H1 (cell line): ENCODE measurements at regions not wholly inside any gene's neighbourhood (a gene's known extent, or its start where the extent isn't known, plus 50 kb on each side); places are given as distances from the start of the nearest gene placed in this dataset.
A peak's percentile ranks its signal among the peaks of the same experiment; 100 is the strongest.

ENCODE experiments used
- CTCF ChIA-PET: fragments of 300-600 bp; sonication (Branson Sonifier 250); formaldehyde crosslinking; loops from one replicate; lab custom pipeline; 2021; ENCODE audit not compliant: partially characterized antibody; lab: Charles Lee
- POLR2A ChIA-PET: fragments of 300-600 bp; sonication (Branson Sonifier 250); formaldehyde crosslinking; loops from one replicate; lab custom pipeline; 2021; ENCODE audit warnings: inconsistent platforms; ENCODE audit not compliant: partially characterized antibody; lab: Charles Lee
- DNase-seq, 2 experiments: peaks; one replicate each; pipeline versions ENCODE4 v3.0.0 to v3.0.0-alpha.2; 2010 to 2022; ENCODE audit warnings: low spot score in 2 of 2, low read depth in 1 of 2, mixed read lengths in 1 of 2
- FAIRE-seq: peaks from 2 replicates; lab custom pipeline; 2011; peaks lifted over from hg19 to GRCh38; lab: Jason Lieb, UNC
- H2AFZ ChIP-seq: 2 replicates; pipeline ENCODE4 v1.8.1; 2012; ENCODE audit warnings: low read length, inconsistent platforms
- H2AK5ac ChIP-seq: 2 replicates; pipeline ENCODE4 v1.6.1; 2013; ENCODE audit warnings: low read depth, low read length
- H2BK120ac ChIP-seq: replicated peaks from 2 replicates; pipeline ENCODE3; 2013; ENCODE audit warnings: low read depth, low read length, inconsistent platforms
- H2BK12ac ChIP-seq: 2 replicates; pipeline ENCODE4 v1.6.1; 2013; ENCODE audit warnings: low read depth, low read length
- H2BK15ac ChIP-seq: 2 replicates; pipeline ENCODE4 v1.6.1; 2013; ENCODE audit warnings: low read length
- H2BK20ac ChIP-seq: 2 replicates; pipeline ENCODE4 v1.6.1; 2013; ENCODE audit warnings: low read length
- H2BK5ac ChIP-seq: 2 replicates; pipeline ENCODE4 v1.6.1; 2013; ENCODE audit warnings: low read depth, low read length
- H3K14ac ChIP-seq: 2 replicates; pipeline ENCODE4 v1.6.1; 2013; ENCODE audit warnings: inconsistent platforms; ENCODE audit not compliant: insufficient read length
- H3K18ac ChIP-seq: 2 replicates; pipeline ENCODE4 v1.6.1; 2013; ENCODE audit warnings: low read length; ENCODE audit errors: extremely low read depth
- H3K23ac ChIP-seq: 2 replicates; pipeline ENCODE4 v1.6.1; 2013; ENCODE audit warnings: inconsistent platforms; ENCODE audit not compliant: insufficient read length
- H3K23me2 ChIP-seq: 2 replicates; pipeline ENCODE4 v1.6.1; 2013; ENCODE audit warnings: low read depth, low read length
- H3K27ac ChIP-seq: 2 replicates; pipeline ENCODE4 v1.6.1; 2011; ENCODE audit warnings: low read depth, low read length, inconsistent platforms
- H3K27me3 ChIP-seq, 4 experiments: replicated peaks in 1 of 4; 1 replicate in 1 of 4; 2 replicates in 3 of 4; pipeline versions ENCODE4 v1.6.1 to v1.8.1; 2011 to 2013; ENCODE audit warnings: low read length in 3 of 4, mild to moderate bottlenecking in 3 of 4, inconsistent platforms in 2 of 4, mixed read lengths in 2 of 4, moderate library complexity in 1 of 4; ENCODE audit not compliant: control insufficient read depth in 3 of 4, insufficient read depth in 3 of 4; ENCODE audit errors: extremely low read depth in 1 of 4
- H3K36me3 ChIP-seq, 4 experiments: 2 replicates each; pipeline versions ENCODE4 v1.6.1 to v1.8.1; 2011 to 2013; ENCODE audit warnings: mild to moderate bottlenecking in 4 of 4, low read length in 3 of 4, moderate library complexity in 2 of 4, control low read depth in 1 of 4, inconsistent platforms in 1 of 4; ENCODE audit not compliant: insufficient read depth in 4 of 4, control insufficient read depth in 2 of 4
- H3K4ac ChIP-seq: replicated peaks from 2 replicates; pipeline ENCODE3; 2013; ENCODE audit warnings: low read length, low read depth, mixed read lengths, inconsistent platforms; ENCODE audit not compliant: insufficient read length
- H3K4me1 ChIP-seq, 4 experiments: replicated peaks in 1 of 4; 1 replicate in 1 of 4; 2 replicates in 3 of 4; pipeline versions ENCODE4 v1.6.1 to v1.8.1; 2011 to 2013; ENCODE audit warnings: low read length in 3 of 4, inconsistent platforms in 2 of 4, mixed read lengths in 1 of 4; ENCODE audit not compliant: insufficient read depth in 4 of 4, control insufficient read depth in 3 of 4
- H3K4me2 ChIP-seq, 2 experiments: 2 replicates each; pipeline versions ENCODE4 v1.6.1 to v1.8.1; 2011 to 2013; ENCODE audit warnings: low read depth in 2 of 2, low read length in 2 of 2, control low read depth in 1 of 2, inconsistent platforms in 1 of 2, mild to moderate bottlenecking in 1 of 2; ENCODE audit not compliant: insufficient read depth in 1 of 2
- H3K4me3 ChIP-seq, 4 experiments: fragments of 200-600, 300-600 bp in 1 of 4; sonication (generic), shearing (Covaris generic), sonication (Bioruptor Twin) in 1 of 4; 2 replicates each; pipeline versions ENCODE4 v1.5.1 to v1.8.1; 2011 to 2016; ENCODE audit warnings: low read length in 4 of 4, low read depth in 3 of 4, control low read depth in 2 of 4, inconsistent platforms in 2 of 4, mild to moderate bottlenecking in 2 of 4, mixed read lengths in 1 of 4, moderate library complexity in 1 of 4; ENCODE audit not compliant: insufficient read depth in 2 of 4; ENCODE audit errors: extremely low read depth in 1 of 4
- H3K56ac ChIP-seq: replicated peaks from 2 replicates; pipeline ENCODE3; 2013; ENCODE audit warnings: low read depth, mild to moderate bottlenecking, mixed read lengths, low read length, inconsistent platforms; ENCODE audit not compliant: insufficient read length
- H3K79me1 ChIP-seq: 2 replicates; pipeline ENCODE4 v1.6.1; 2013; ENCODE audit warnings: low read depth, low read length, control low read depth
- H3K79me2 ChIP-seq, 2 experiments: 2 replicates each; pipeline versions ENCODE4 v1.6.1 to v1.8.1; 2012 to 2013; ENCODE audit warnings: low read length in 2 of 2, mild to moderate bottlenecking in 2 of 2, inconsistent platforms in 1 of 2; ENCODE audit not compliant: insufficient read depth in 2 of 2, control insufficient read depth in 1 of 2
- H3K9ac ChIP-seq, 4 experiments: replicated peaks in 1 of 4; 1 replicate in 1 of 4; 2 replicates in 3 of 4; pipeline versions ENCODE4 v1.6.1 to v1.8.1; 2011 to 2013; ENCODE audit warnings: low read depth in 3 of 4, low read length in 3 of 4, control low read depth in 2 of 4, mild to moderate bottlenecking in 2 of 4, moderate library complexity in 2 of 4, inconsistent platforms in 1 of 4; ENCODE audit errors: extremely low read depth in 1 of 4
- H3K9me3 ChIP-seq, 2 experiments: 2 replicates each; pipeline versions ENCODE4 v1.6.1 to v1.8.1; 2012 to 2013; ENCODE audit warnings: mild to moderate bottlenecking in 2 of 2, moderate library complexity in 2 of 2, control low read depth in 1 of 2, inconsistent platforms in 1 of 2, low read depth in 1 of 2, low read length in 1 of 2, mixed read lengths in 1 of 2; ENCODE audit not compliant: insufficient read depth in 2 of 2
- H4K20me1 ChIP-seq, 2 experiments: replicated peaks in 1 of 2; 2 replicates each; pipeline versions ENCODE3 to v1.8.1; 2011 to 2013; ENCODE audit warnings: inconsistent platforms in 2 of 2, low read length in 2 of 2, mild to moderate bottlenecking in 1 of 2; ENCODE audit not compliant: insufficient read depth in 2 of 2, control insufficient read depth in 1 of 2
- H4K5ac ChIP-seq: 2 replicates; pipeline ENCODE4 v1.6.1; 2013; ENCODE audit warnings: low read length, low read depth, mixed read lengths, inconsistent platforms; ENCODE audit not compliant: insufficient read length
- H4K8ac ChIP-seq: 2 replicates; pipeline ENCODE4 v1.8.0; 2013; ENCODE audit warnings: mild to moderate bottlenecking, moderate library complexity, low read length, inconsistent platforms; ENCODE audit not compliant: insufficient read depth; ENCODE audit errors: extremely low read depth
- H4K91ac ChIP-seq: replicated peaks from 2 replicates; pipeline ENCODE3; 2013; ENCODE audit warnings: low read length, mixed read lengths, inconsistent platforms; ENCODE audit not compliant: insufficient read length
- BACH1 ChIP-seq: IDR thresholded peaks from 2 replicates; pipeline ENCODE4 v1.6.1; 2012; ENCODE audit warnings: low read length, improper control_type of control experiment
- BRCA1 ChIP-seq: IDR thresholded peaks from 2 replicates; pipeline ENCODE4 v1.6.1; 2012; ENCODE audit warnings: low read depth, low read length, improper control_type of control experiment
- CBX5 ChIP-seq: fragments of 300-800, 300-1000 bp; sonication (generic); IDR thresholded peaks from 2 replicates; pipeline ENCODE4 v1.7.1; 2016; ENCODE audit warnings: antibody characterized with exemption, low read length, low read depth
- CBX8 ChIP-seq: fragments of 300-800, 300-1000 bp; sonication (generic); IDR thresholded peaks from 2 replicates; pipeline ENCODE4 v1.7.1; 2016; ENCODE audit warnings: low read depth, low read length, borderline replicate concordance
- CEBPB ChIP-seq: IDR thresholded peaks from 2 replicates; pipeline ENCODE4 v1.6.1; 2012; ENCODE audit warnings: low read depth, low read length
- CHD1 ChIP-seq: IDR thresholded peaks from 2 replicates; pipeline ENCODE4 v1.6.1; 2012; ENCODE audit warnings: low read depth, low read length, improper control_type of control experiment
- EZH2 ChIP-seq: fragments of 200-600 bp; sonication (generic); IDR thresholded peaks from 2 replicates; pipeline ENCODE4 v1.7.1; 2012; ENCODE audit warnings: low read depth, mild to moderate bottlenecking, moderate library complexity, low read length, inconsistent platforms; ENCODE audit not compliant: severe bottlenecking
- JUN ChIP-seq: IDR thresholded peaks from 2 replicates; pipeline ENCODE4 v1.6.1; 2011; ENCODE audit warnings: low read depth, mild to moderate bottlenecking, improper control_type of control experiment, low read length
- MAFK ChIP-seq: IDR thresholded peaks from 2 replicates; pipeline ENCODE4 v1.6.1; 2012; ENCODE audit warnings: low read depth, mild to moderate bottlenecking, improper control_type of control experiment, low read length
- POLR2A ChIP-seq, 2 experiments: IDR thresholded peaks; 1 replicate in 1 of 2; 2 replicates in 1 of 2; pipeline ENCODE4 v1.6.1; 2011; ENCODE audit warnings: low read depth in 2 of 2, low read length in 2 of 2, mild to moderate bottlenecking in 2 of 2; ENCODE audit errors: control extremely low read depth in 1 of 2
- RAD21 ChIP-seq, 2 experiments: IDR thresholded peaks in 1 of 2; conservative IDR thresholded peaks in 1 of 2; 2 replicates each; pipeline ENCODE4 v1.6.1; 2011; ENCODE audit warnings: low read depth in 2 of 2, low read length in 2 of 2, improper control_type of control experiment in 1 of 2, inconsistent platforms in 1 of 2, mild to moderate bottlenecking in 1 of 2, moderate library complexity in 1 of 2
- RFX5 ChIP-seq: IDR thresholded peaks from 2 replicates; pipeline ENCODE4 v1.6.1; 2011; ENCODE audit warnings: low read depth, low read length, improper control_type of control experiment, borderline replicate concordance
- TBP ChIP-seq: IDR thresholded peaks from 2 replicates; pipeline ENCODE4 v1.6.1; 2011; ENCODE audit warnings: low read depth, low read length, improper control_type of control experiment
- TF ChIP-seq, protein P1 (sequence below): IDR thresholded peaks from 2 replicates; pipeline ENCODE4 v1.6.1; 2012; ENCODE audit warnings: inconsistent platforms
- TF ChIP-seq, protein P2 (sequence below): IDR thresholded peaks from 2 replicates; pipeline ENCODE4 v1.6.1; 2011; ENCODE audit warnings: low read length, improper control_type of control experiment

DNA sequence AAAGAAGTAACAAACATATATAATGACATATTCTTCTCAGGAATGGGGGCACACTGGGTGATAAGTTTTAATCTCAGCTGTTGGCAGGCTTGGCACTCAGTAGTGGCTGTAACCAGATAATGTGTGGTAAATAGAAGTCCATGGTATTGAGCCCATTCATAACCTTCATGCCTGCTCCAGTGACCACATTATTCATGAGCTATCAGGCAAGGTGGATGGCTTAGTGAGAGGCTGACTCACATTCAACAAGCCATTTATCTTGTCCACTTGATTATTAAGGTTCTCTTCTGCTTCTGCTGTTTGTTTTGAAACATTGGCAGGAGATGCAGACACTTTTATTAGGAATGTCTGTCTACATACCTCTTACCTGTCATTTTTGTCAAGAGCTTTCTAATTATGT is 950.4 kb upstream of the LRFN5 start:
- no peaks in the 10 kb centered on the region for H3K4me1 ChIP-seq
- no peak overlapping the region for H3K4me3 ChIP-seq
- peaks cover 0 to 1% (median 0%) of the 10 kb centered on the region in 4 experiments; a peak in 1 of 7 replicates for H3K27me3 ChIP-seq
- H3K18ac ChIP-seq = no peak overlapping the region
- 0 out of 2 replicates have a peak overlapping the region, but pooled peaks have one; percentile 40 for H2AFZ ChIP-seq
- no peak for FAIRE-seq
- H2BK5ac ChIP-seq = no peak overlapping the region
- H2BK120ac ChIP-seq = no peak overlapping the region
- ChIA-PET CTCF (no interaction called here), POLR2A (no interaction called here)
- H3K23me2 ChIP-seq = no peaks in the 10 kb centered on the region
- no peak overlapping the region for H3K23ac ChIP-seq
- no peak overlapping the region for H2BK15ac ChIP-seq
- H3K79me1 ChIP-seq = no peaks in the 10 kb centered on the region
- no peaks in the 10 kb centered on the region for H3K9me3 ChIP-seq
- H2AK5ac ChIP-seq = no peak overlapping the region
- H4K91ac ChIP-seq = no peak overlapping the region
- no peaks in the 10 kb centered on the region for H3K79me2 ChIP-seq
- no peaks in the 10 kb centered on the region for H4K20me1 ChIP-seq
- H4K8ac ChIP-seq = no peak overlapping the region
- H3K27ac ChIP-seq = no peak overlapping the region
- no peak overlapping the region for H3K4me2 ChIP-seq
- no peak overlapping the region for H3K14ac ChIP-seq
- H3K36me3 ChIP-seq = no peaks in the 10 kb centered on the region
- no peak overlapping the region for H3K56ac ChIP-seq
- H4K5ac ChIP-seq = no peak overlapping the region
- H3K4ac ChIP-seq = no peak overlapping the region
- H2BK12ac ChIP-seq = no peak overlapping the region
- no peak overlapping the region for H3K9ac ChIP-seq
- H2BK20ac ChIP-seq = no peak overlapping the region
- no peak for DNase-seq
- TF ChIP-seq BACH1 = no peak
- TF ChIP-seq CEBPB = no peak
- TF ChIP-seq RFX5 = no peak
- no peak for TF ChIP-seq RAD21 (IDR thresholded peaks at IDR 0.05 in 1 of 2, conservative IDR thresholded peaks at IDR 0.05 in 1 of 2; ENCODE audit: low read depth in 2 of 2, low read length in 2 of 2)
- no peak for TF ChIP-seq EZH2
- no peak for TF ChIP-seq POLR2A (IDR thresholded peaks at IDR 0.05; ENCODE audit: control extremely low read depth in 1 of 2, low read depth in 2 of 2, low read length in 2 of 2)
- TF ChIP-seq CHD1 = no peak
- no peak for TF ChIP-seq MAFK
- TF ChIP-seq JUN = no peak
- no peak for TF ChIP-seq CBX5
- TF ChIP-seq TBP = no peak
- TF ChIP-seq CBX8 = no peak
- TF ChIP-seq, protein P1, sequence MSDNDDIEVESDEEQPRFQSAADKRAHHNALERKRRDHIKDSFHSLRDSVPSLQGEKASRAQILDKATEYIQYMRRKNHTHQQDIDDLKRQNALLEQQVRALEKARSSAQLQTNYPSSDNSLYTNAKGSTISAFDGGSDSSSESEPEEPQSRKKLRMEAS = no peak
- TF ChIP-seq BRCA1 = no peak
- TF ChIP-seq, protein P2, sequence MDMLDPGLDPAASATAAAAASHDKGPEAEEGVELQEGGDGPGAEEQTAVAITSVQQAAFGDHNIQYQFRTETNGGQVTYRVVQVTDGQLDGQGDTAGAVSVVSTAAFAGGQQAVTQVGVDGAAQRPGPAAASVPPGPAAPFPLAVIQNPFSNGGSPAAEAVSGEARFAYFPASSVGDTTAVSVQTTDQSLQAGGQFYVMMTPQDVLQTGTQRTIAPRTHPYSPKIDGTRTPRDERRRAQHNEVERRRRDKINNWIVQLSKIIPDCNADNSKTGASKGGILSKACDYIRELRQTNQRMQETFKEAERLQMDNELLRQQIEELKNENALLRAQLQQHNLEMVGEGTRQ = no peak
